NT2/D1 (cell line): ENCODE measurements at regions not wholly inside any gene's neighbourhood (a gene's known extent, or its start where the extent isn't known, plus 50 kb on each side); places are given as distances from the start of the nearest gene placed in this dataset.

Experiments used
- DNase-seq: peaks from one replicate; pipeline ENCODE4 v3.0.0-alpha.2; 2011; ENCODE audit warnings: low read depth, low spot score
- H3K27me3 ChIP-seq: 2 replicates; pipeline ENCODE4 v1.6.0; 2011; ENCODE audit warnings: mild to moderate bottlenecking; ENCODE audit not compliant: insufficient read length, insufficient read depth
- H3K36me3 ChIP-seq: 2 replicates; pipeline ENCODE4 v1.6.1; 2011; ENCODE audit warnings: mild to moderate bottlenecking, low read length, mixed read lengths; ENCODE audit not compliant: insufficient read depth, insufficient read length
- H3K4me1 ChIP-seq: 2 replicates; pipeline ENCODE4 v1.5.1; 2011; ENCODE audit not compliant: insufficient read depth, insufficient read length
- H3K4me3 ChIP-seq: 2 replicates; pipeline ENCODE4 v1.5.1; 2011; ENCODE audit warnings: low read depth; ENCODE audit not compliant: insufficient read length
- H3K9ac ChIP-seq: 2 replicates; pipeline ENCODE4 v1.6.0; 2011; ENCODE audit warnings: low read depth; ENCODE audit not compliant: insufficient read length
- H3K9me3 ChIP-seq: 2 replicates; pipeline ENCODE4 v1.5.1; 2011; ENCODE audit warnings: mild to moderate bottlenecking, low read length; ENCODE audit not compliant: insufficient read depth
- SUZ12 ChIP-seq: IDR thresholded peaks from 2 replicates; pipeline ENCODE4 v1.6.1; 2011; ENCODE audit not compliant: insufficient read length, insufficient read depth; ENCODE audit errors: extremely low read depth
- YY1 ChIP-seq: IDR thresholded peaks from 2 replicates; pipeline ENCODE4 v1.6.1; 2011; ENCODE audit not compliant: insufficient read length, insufficient read depth
- ZNF274 ChIP-seq: IDR thresholded peaks from 2 replicates; pipeline ENCODE4 v1.6.1; 2011; ENCODE audit warnings: mild to moderate bottlenecking, low read depth, low read length

DNA sequence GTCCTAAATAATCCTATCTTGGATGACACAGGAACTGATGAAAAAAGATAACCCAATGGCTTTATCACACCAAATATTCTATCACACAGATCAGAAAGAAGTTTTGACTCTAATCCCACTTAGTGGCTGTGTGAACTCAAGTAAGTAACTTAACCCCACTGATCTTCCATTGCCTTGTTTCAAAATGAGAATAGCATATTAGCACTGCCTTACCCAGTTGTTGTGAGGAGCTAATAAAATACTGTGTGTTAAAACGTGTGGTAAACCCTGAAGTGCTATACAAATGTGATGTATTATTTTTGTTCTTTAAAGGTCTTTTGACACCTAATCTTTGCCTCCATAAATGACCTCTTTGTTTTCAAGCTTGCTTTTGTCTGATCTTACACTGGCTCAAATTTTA is 60.9 kb upstream of the ARID2 start:
- H3K9ac ChIP-seq = no peak overlapping the region
- no peak for DNase-seq
- TF ChIP-seq ZNF274 = no peak
- no peak for TF ChIP-seq SUZ12
- no peak for TF ChIP-seq YY1
- H3K9me3 ChIP-seq = no peaks in the 10 kb centered on the region
- no peaks in the 10 kb centered on the region for H3K36me3 ChIP-seq
- H3K27me3 ChIP-seq = no peaks in the 10 kb centered on the region
- H3K4me3 ChIP-seq = no peak overlapping the region
- H3K4me1 ChIP-seq = no peaks in the 10 kb centered on the region

DNA sequence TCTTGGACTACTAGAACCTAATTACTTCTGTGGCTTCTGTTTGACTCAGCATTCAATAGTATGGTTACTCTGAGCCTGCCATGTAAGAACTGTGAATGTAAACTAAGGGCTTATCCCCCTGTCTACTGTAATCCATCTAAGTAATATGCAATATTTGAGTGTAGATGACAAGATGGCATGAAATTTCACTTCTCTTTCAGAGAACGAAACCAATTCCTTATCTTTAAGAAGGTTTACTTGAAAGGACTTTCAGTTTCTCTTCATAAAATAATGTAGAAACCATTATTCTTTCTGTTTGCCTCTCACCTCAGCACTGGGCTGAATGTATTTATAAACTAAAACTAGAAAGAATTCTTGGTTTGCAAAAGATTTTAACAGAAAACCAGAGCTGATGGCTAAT is 60.4 kb upstream of the ARID2 start:
- DNase-seq = no peak
- Histone ChIP-seq H3K4me1 (no peaks in the 10 kb centered on the region), H3K9me3 (no peaks in the 10 kb centered on the region), H3K36me3 (no peaks in the 10 kb centered on the region), H3K4me3 (no peak overlapping the region), H3K27me3 (no peaks in the 10 kb centered on the region), H3K9ac (no peak overlapping the region)
- TF ChIP-seq ZNF274 = no peak
- no peak for TF ChIP-seq YY1
- TF ChIP-seq SUZ12 = no peak

GRCh38 chr12:45669792-45670191 is 59.7 kb upstream of the ARID2 start:
- no peak overlapping the region for H3K9ac ChIP-seq
- no peak for TF ChIP-seq SUZ12
- TF ChIP-seq ZNF274 = no peak
- no peak for TF ChIP-seq YY1
- H3K27me3 ChIP-seq = no peaks in the 10 kb centered on the region
- no peak for DNase-seq
- H3K36me3 ChIP-seq = no peaks in the 10 kb centered on the region
- no peaks in the 10 kb centered on the region for H3K4me1 ChIP-seq
- no peaks in the 10 kb centered on the region for H3K9me3 ChIP-seq
- H3K4me3 ChIP-seq = no peak overlapping the region

DNA sequence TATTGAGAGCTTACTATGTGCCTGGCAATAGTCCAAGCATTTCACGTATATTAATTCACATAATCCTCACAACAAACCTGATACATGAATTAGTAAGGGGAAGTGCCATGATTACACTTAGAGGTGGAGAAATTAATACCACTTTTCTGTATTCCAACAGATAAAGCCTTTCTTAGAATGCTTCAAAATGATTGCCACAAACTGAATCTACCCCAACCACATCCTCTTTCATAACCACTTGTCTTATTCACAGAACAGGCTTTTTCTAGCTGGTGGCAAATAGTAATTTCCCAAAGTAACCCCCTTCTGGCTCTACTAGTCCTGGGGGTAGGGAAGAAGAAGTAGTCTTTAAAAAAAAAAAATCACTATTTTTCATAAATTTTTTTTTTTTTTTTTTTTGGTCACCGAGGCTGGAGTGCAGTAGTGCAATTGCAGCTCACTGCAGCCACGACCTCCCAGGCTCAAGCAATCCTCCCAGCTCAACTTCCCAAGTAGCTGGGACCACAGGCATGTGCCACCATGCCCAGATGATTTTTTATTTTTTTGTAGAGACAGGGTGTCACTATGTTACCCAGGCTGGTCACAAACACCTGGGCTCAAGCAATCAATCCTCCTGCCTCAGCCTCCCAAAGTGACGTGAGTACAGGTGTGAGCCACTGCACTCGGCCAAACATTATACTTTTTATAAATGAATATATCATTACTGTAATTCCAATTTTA is 59.0 kb upstream of the ARID2 start:
- no peaks in the 10 kb centered on the region for H3K4me1 ChIP-seq
- H3K9ac ChIP-seq = no peak overlapping the region
- H3K4me3 ChIP-seq = no peak overlapping the region
- DNase-seq = no peak
- no peaks in the 10 kb centered on the region for H3K36me3 ChIP-seq
- no peaks in the 10 kb centered on the region for H3K27me3 ChIP-seq
- no peaks in the 10 kb centered on the region for H3K9me3 ChIP-seq
- TF ChIP-seq ZNF274 (no peak), YY1 (no peak), SUZ12 (no peak)

DNA sequence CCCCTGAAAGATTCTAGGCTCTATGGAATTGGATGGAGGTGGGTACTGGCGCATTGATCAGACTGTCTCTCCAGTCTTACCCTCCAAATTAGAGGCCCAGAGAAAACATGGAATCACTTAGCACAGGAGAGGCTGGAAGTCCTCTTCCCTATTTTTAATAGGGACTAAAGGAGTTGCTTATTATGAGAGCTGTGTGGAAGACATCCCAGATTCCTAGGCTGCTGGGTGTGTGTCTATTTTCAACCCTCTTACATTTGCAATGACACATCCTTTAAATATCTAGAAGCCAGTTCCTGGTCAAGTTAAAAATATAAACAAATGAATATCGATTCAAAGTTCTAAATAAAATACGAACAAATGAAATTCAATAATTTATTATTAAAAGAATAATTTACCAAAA is 58.3 kb upstream of the ARID2 start:
- H3K9me3 ChIP-seq = no peaks in the 10 kb centered on the region
- H3K27me3 ChIP-seq = no peaks in the 10 kb centered on the region
- no peak overlapping the region for H3K9ac ChIP-seq
- H3K4me3 ChIP-seq = no peak overlapping the region
- no peak for DNase-seq
- no peak for TF ChIP-seq ZNF274
- no peak for TF ChIP-seq YY1
- TF ChIP-seq SUZ12 = no peak
- H3K4me1 ChIP-seq = no peaks in the 10 kb centered on the region
- no peaks in the 10 kb centered on the region for H3K36me3 ChIP-seq

DNA sequence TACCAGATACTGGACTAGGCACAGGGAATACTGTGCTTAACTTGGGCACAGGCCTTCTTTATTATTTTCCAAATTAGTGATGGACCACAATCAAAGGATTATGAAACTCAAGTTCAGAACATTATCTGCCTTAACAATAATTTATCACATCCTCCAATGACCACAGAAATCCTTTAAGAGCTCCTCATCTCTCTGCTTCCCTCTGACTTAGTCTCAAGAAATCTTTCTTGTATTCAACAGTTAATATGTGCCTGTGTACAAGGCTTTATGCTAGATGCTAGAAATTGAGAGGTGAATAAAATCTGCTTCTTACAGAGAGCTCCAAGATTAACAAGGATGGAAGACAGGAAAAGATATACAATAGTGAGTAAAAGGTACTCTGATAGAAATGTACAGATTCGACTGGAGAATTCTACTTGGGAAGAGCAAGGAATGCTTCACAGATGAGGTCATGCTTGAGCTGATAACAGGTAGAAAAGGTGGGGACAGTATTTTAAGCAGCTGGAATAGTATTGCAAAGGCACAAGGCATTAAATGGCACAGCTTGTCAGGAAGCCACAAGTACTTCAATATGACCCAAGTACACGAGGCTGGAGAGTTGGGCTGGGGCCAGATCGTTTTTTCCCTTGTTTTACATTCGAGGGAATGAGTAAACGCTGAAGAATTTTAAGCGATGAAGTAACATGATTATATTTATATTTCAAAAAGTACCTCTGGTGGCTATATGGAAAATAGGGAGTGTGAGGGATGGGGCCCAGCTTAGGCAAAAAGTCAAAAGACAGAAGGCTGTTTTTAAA is 55.1 kb upstream of the ARID2 start:
- no peak for TF ChIP-seq ZNF274
- no peak for TF ChIP-seq SUZ12
- no peak for TF ChIP-seq YY1
- Histone ChIP-seq H3K4me3 (no peak overlapping the region), H3K9ac (no peak overlapping the region), H3K27me3 (no peaks in the 10 kb centered on the region), H3K4me1 (no peaks in the 10 kb centered on the region), H3K9me3 (no peaks in the 10 kb centered on the region), H3K36me3 (no peaks in the 10 kb centered on the region)
- DNase-seq = no peak

DNA sequence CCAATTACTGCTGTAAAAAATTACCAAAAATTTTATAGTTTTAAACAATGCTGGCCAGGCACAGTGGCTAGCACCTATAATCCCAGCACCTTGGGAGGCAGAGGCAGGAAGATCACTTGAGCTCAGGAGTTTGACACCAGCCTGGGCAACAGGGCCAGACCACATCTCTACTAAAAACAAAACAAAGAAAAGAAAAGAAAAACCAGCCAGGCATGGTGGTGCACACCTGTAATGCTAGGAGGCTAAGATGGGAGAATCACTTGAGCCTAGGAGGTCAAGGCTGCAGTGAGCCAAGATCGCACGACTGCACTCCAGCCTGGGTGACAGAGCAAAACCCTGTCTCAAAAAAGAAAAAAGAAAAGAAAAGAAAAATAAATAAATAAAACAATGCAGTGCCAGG is 54.0 kb upstream of the ARID2 start:
- H3K9ac ChIP-seq = no peak overlapping the region
- TF ChIP-seq YY1 (no peak), ZNF274 (no peak), SUZ12 (no peak)
- DNase-seq = no peak
- no peaks in the 10 kb centered on the region for H3K36me3 ChIP-seq
- no peak overlapping the region for H3K4me3 ChIP-seq
- H3K27me3 ChIP-seq = no peaks in the 10 kb centered on the region
- no peaks in the 10 kb centered on the region for H3K9me3 ChIP-seq
- no peaks in the 10 kb centered on the region for H3K4me1 ChIP-seq
